ENCODE measurements at regions not wholly inside any gene's neighbourhood (a gene's known extent, or its start where the extent isn't known, plus 50 kb on each side); places are given as distances from the start of the nearest gene placed in this dataset.

GRCh38 chr16:16867973-16868372 is 489.0 kb downstream of the NPIPA7 start:
- CTCF ChIA-PET: no interaction called here
- Mint-ChIP-seq H3K4me3 (no peak overlapping the region), H3K27me3 (peaks cover 12% of the 10 kb centered on the region), H3K9me3 (ENCODE audit: low read depth) (no peaks in the 10 kb centered on the region), H3K36me3 (no peaks in the 10 kb centered on the region), H3K4me1 (no peaks in the 10 kb centered on the region), H3K27ac (no peak overlapping the region)
- DNase-seq (no peak), ATAC-seq (no peak)

GRCh38 chr16:16868727-16869126 is 489.8 kb downstream of the NPIPA7 start:
- no peaks in the 10 kb centered on the region for H3K9me3 Mint-ChIP-seq (ENCODE audit: low read depth)
- peaks cover 12% of the 10 kb centered on the region for H3K27me3 Mint-ChIP-seq
- CTCF ChIA-PET: no interaction called here
- no peak overlapping the region for H3K27ac Mint-ChIP-seq
- ATAC-seq (no peak), DNase-seq (no peak)
- no peaks in the 10 kb centered on the region for H3K4me1 Mint-ChIP-seq
- no peak overlapping the region for H3K4me3 Mint-ChIP-seq
- no peaks in the 10 kb centered on the region for H3K36me3 Mint-ChIP-seq

GRCh38 chr16:16869746-16870145 is 490.8 kb downstream of the NPIPA7 start:
- H3K4me1 Mint-ChIP-seq: no peaks in the 10 kb centered on the region

GRCh38 chr16:16871196-16871595 is 492.3 kb downstream of the NPIPA7 start:
- ATAC-seq (no peak), DNase-seq (no peak)
- Mint-ChIP-seq H3K9me3 (ENCODE audit: low read depth) (no peaks in the 10 kb centered on the region), H3K27ac (no peak overlapping the region), H3K4me1 (no peaks in the 10 kb centered on the region), H3K4me3 (no peak overlapping the region), H3K36me3 (no peaks in the 10 kb centered on the region), H3K27me3 (peaks cover 23% of the 10 kb centered on the region)
- CTCF ChIA-PET: no interaction called here

More at GRCh38 chr16:16869746-16870145, 490.8 kb downstream of the NPIPA7 start:
- DNase-seq (no peak), ATAC-seq (no peak)
- no peaks in the 10 kb centered on the region for H3K36me3 Mint-ChIP-seq
- H3K4me3 Mint-ChIP-seq: no peak overlapping the region
- H3K27me3 Mint-ChIP-seq: peaks cover 18% of the 10 kb centered on the region
- H3K9me3 Mint-ChIP-seq (ENCODE audit: low read depth): no peaks in the 10 kb centered on the region
- H3K27ac Mint-ChIP-seq: no peak overlapping the region
- CTCF ChIA-PET: interaction anchor here (0.6 to 0.7 kb wide), 2 partner anchors 218 to 323 kb away, joined by 3 to 4 read pairs; no protein-coding TSS in a partner anchor

- peaks cover 16% of the 10 kb centered on the region for H3K27me3 Mint-ChIP-seq
- no peaks in the 10 kb centered on the region for H3K9me3 Mint-ChIP-seq (ENCODE audit: low read depth)
- CTCF ChIA-PET: no interaction called here
- H3K4me1 Mint-ChIP-seq: no peaks in the 10 kb centered on the region
- ATAC-seq (no peak), DNase-seq (no peak)
- no peak overlapping the region for H3K4me3 Mint-ChIP-seq
- H3K36me3 Mint-ChIP-seq: no peaks in the 10 kb centered on the region
- no peak overlapping the region for H3K27ac Mint-ChIP-seq
Observed at GRCh38 chr16:16877061-16877460, 498.1 kb downstream of the NPIPA7 start.

- H3K4me3 Mint-ChIP-seq: no peak overlapping the region
- no peaks in the 10 kb centered on the region for H3K4me1 Mint-ChIP-seq
- DNase-seq (no peak), ATAC-seq (no peak)
- H3K27ac Mint-ChIP-seq: no peak overlapping the region
- peaks cover 14% of the 10 kb centered on the region for H3K27me3 Mint-ChIP-seq
- CTCF ChIA-PET: interaction anchor here (1.5 kb wide), 1 partner anchor 19 kb away, joined by 3 read pairs; no protein-coding TSS in a partner anchor
- no peaks in the 10 kb centered on the region for H3K9me3 Mint-ChIP-seq (ENCODE audit: low read depth)
- no peaks in the 10 kb centered on the region for H3K36me3 Mint-ChIP-seq
Observed at GRCh38 chr16:16879567-16880251, 500.8 kb downstream of the NPIPA7 start.

- DNase-seq (no peak), ATAC-seq (no peak)
- H3K36me3 Mint-ChIP-seq: no peaks in the 10 kb centered on the region
- no peaks in the 10 kb centered on the region for H3K9me3 Mint-ChIP-seq (ENCODE audit: low read depth)
- H3K4me3 Mint-ChIP-seq: no peak overlapping the region
- H3K27me3 Mint-ChIP-seq: peaks cover 7% of the 10 kb centered on the region
- H3K27ac Mint-ChIP-seq: no peak overlapping the region
- H3K4me1 Mint-ChIP-seq: no peaks in the 10 kb centered on the region
- CTCF ChIA-PET: no interaction called here
Observed at GRCh38 chr16:16881814-16882213, 502.9 kb downstream of the NPIPA7 start.

GRCh38 chr16:16882766-16883165 is 503.8 kb downstream of the NPIPA7 start:
- no peak for ATAC-seq
- CTCF ChIA-PET: no interaction called here
- H3K36me3 Mint-ChIP-seq: no peaks in the 10 kb centered on the region

GRCh38 chr16:16884451-16884850 is 505.5 kb downstream of the NPIPA7 start:
- no peaks in the 10 kb centered on the region for H3K9me3 Mint-ChIP-seq (ENCODE audit: low read depth)
- H3K27me3 Mint-ChIP-seq: peaks cover 3% of the 10 kb centered on the region
- H3K4me1 Mint-ChIP-seq: no peaks in the 10 kb centered on the region
- CTCF ChIA-PET: no interaction called here
- ATAC-seq (no peak), DNase-seq (no peak)
- H3K4me3 Mint-ChIP-seq: no peak overlapping the region
- no peak overlapping the region for H3K27ac Mint-ChIP-seq
- no peaks in the 10 kb centered on the region for H3K36me3 Mint-ChIP-seq

More at GRCh38 chr16:16882766-16883165, 503.8 kb downstream of the NPIPA7 start:
- Mint-ChIP-seq H3K4me1 (no peaks in the 10 kb centered on the region), H3K9me3 (ENCODE audit: low read depth) (no peaks in the 10 kb centered on the region), H3K27ac (no peak overlapping the region), H3K27me3 (peaks cover 4% of the 10 kb centered on the region), H3K4me3 (no peak overlapping the region)
- no peak for DNase-seq

- no peaks in the 10 kb centered on the region for H3K4me1 Mint-ChIP-seq
- no peaks in the 10 kb centered on the region for H3K36me3 Mint-ChIP-seq
- DNase-seq (no peak), ATAC-seq (no peak)
- H3K27ac Mint-ChIP-seq: no peak overlapping the region
- H3K9me3 Mint-ChIP-seq (ENCODE audit: low read depth): no peaks in the 10 kb centered on the region
- H3K27me3 Mint-ChIP-seq: peaks cover 3% of the 10 kb centered on the region
- H3K4me3 Mint-ChIP-seq: no peak overlapping the region
- CTCF ChIA-PET: interaction anchor here (0.6 kb wide), 1 partner anchor 621 kb away, joined by 3 read pairs; no protein-coding TSS in a partner anchor
Observed at GRCh38 chr16:16887193-16887592, 508.3 kb downstream of the NPIPA7 start.

GRCh38 chr16:16890964-16891363 is 512.0 kb downstream of the NPIPA7 start:
- Mint-ChIP-seq H3K27me3 (no peaks in the 10 kb centered on the region), H3K36me3 (no peaks in the 10 kb centered on the region), H3K4me3 (no peak overlapping the region), H3K27ac (no peak overlapping the region), H3K4me1 (no peaks in the 10 kb centered on the region), H3K9me3 (ENCODE audit: low read depth) (no peaks in the 10 kb centered on the region)
- ATAC-seq: no peak
- CTCF ChIA-PET: no interaction called here
- DNase-seq: no peak

- ATAC-seq: no peak
- Mint-ChIP-seq H3K4me1 (no peaks in the 10 kb centered on the region), H3K27ac (no peak overlapping the region), H3K36me3 (no peaks in the 10 kb centered on the region), H3K27me3 (peaks cover 4% of the 10 kb centered on the region), H3K9me3 (ENCODE audit: low read depth) (peaks cover 7% of the 10 kb centered on the region), H3K4me3 (no peak overlapping the region)
- CTCF ChIA-PET: no interaction called here
- DNase-seq: no peak
Observed at GRCh38 chr16:16904601-16905000, 525.7 kb downstream of the NPIPA7 start.

GRCh38 chr16:16905850-16906249 is 526.9 kb downstream of the NPIPA7 start:
- Mint-ChIP-seq H3K27me3 (peaks cover 4% of the 10 kb centered on the region), H3K9me3 (ENCODE audit: low read depth) (peaks cover 5% of the 10 kb centered on the region), H3K4me1 (no peaks in the 10 kb centered on the region), H3K4me3 (no peak overlapping the region), H3K36me3 (no peaks in the 10 kb centered on the region), H3K27ac (no peak overlapping the region)
- CTCF ChIA-PET: no interaction called here
- no peak for ATAC-seq
- no peak for DNase-seq

GRCh38 chr16:16907089-16907488 is 528.1 kb downstream of the NPIPA7 start:
- H3K4me1 Mint-ChIP-seq: no peaks in the 10 kb centered on the region
- DNase-seq (no peak), ATAC-seq (no peak)
- no peaks in the 10 kb centered on the region for H3K36me3 Mint-ChIP-seq
- no peak overlapping the region for H3K4me3 Mint-ChIP-seq
- peaks cover 2% of the 10 kb centered on the region for H3K9me3 Mint-ChIP-seq (ENCODE audit: low read depth)
- no peak overlapping the region for H3K27ac Mint-ChIP-seq
- CTCF ChIA-PET: no interaction called here
- peaks cover 5% of the 10 kb centered on the region for H3K27me3 Mint-ChIP-seq

All from activated CD8-positive, alpha-beta memory T cell treated with anti-CD3 and anti-CD28 coated beads, Interleukin-2, amount 10 ng/mL, durations not matched to agents 7 days and 5 days (primary cell).